HG03066 (cell line): ENCODE measurements at regions not wholly inside any gene's neighbourhood (a gene's known extent, or its start where the extent isn't known, plus 50 kb on each side); places are given as distances from the start of the nearest gene placed in this dataset.

Experiments
- ATAC-seq: cut with Tn5 transposase; IDR thresholded peaks from one replicate; pipeline ENCODE4 v1.9.1; 2021; ENCODE audit warnings: low read depth; ENCODE audit not compliant: unreplicated experiment

DNA sequence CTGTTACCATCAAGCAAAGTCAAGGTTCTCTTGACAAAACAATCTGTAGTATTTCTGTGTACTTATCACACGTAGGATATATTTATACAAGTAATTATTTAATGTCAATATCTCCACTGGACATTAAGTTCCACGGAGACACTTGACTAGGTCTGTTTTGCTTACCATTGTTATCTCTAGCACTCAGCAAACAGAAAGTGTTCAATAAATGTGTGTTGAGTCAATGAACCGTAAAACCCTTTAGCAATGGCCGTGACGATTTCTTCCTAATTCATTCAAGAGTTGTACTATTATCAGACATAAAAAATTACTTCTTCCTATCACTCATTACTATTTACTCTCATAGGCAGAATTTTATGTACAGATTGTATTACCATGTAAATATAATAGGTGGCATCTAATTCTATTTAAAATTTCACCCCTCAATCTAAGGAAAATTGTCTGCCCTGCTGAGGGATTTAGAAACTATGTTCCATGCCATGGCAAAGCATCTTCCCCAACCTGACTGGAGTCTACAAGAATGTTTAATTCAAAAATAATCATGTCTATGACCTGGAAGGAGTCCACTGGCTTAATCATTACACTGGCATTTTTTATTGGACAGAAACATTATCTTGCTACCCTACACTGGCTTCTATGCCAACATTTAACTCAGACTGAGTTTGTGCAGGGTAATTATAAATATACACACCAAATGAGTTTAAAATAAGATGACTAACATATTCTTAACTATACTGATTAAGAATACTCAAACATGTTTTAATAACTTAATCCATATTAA lies 301.9 kb downstream of the ZEB2 start:
- no peak for ATAC-seq

- ATAC-seq = peak; percentile 63
Observed at GRCh38 chr2:144215701-144216675, 303.9 kb downstream of the ZEB2 start.

DNA sequence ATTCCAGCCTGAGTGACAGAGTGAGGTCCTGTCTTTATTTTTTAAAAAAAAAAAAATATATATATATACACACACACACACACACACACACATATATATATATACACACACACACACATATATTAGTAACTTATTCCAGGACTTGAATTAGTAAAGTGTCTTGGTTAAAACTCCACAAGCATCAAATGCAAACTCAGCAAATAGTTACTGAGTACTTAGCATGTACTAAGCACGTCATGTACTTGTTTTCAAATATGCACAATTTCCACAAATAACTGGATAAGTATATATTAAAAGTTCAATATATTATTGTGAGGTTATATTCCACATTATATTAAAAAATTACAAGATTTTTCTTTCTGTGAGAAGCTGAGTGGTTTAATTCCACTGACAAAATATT lies 304.7 kb downstream of the ZEB2 start:
- no peak for ATAC-seq

DNA sequence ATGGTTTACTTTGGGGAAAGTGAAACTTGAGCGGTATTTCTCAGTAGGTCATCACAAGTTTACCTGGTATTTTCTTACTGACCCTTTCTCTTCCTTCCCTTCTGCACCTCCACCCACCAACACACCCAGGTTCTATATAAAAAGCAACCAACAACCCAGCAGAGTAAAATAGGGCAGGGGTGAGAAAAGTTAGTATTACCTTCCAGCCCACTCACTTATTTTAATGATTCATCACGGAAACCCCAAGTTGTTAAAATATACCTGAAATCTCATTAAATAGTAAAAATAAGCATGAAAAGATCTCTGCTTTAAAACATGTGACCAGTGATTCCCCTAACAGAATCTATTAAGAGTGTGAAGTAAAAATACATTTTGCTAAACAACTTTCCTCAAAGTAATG lies 306.1 kb downstream of the ZEB2 start:
- peak; percentile 94 for ATAC-seq

DNA sequence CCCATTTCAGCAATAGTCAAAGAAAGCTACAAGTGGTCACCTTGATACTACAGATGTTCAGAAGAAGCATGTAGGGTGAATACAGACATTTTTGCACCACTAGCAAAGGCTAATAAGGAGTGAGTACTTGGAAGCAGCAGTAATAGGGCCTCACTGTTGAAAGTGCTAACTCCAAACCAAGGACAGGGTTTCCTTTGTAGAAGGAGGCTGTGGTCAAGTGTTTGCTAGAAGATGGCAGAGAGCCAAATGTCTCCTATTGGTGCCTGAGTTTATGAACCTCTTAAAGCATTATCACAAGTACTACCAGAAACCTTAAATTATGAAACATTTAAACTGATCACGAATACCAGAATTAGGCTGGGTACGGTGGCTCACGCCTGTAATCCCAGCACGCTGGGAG lies 308.1 kb downstream of the ZEB2 start:
- no peak for ATAC-seq

DNA sequence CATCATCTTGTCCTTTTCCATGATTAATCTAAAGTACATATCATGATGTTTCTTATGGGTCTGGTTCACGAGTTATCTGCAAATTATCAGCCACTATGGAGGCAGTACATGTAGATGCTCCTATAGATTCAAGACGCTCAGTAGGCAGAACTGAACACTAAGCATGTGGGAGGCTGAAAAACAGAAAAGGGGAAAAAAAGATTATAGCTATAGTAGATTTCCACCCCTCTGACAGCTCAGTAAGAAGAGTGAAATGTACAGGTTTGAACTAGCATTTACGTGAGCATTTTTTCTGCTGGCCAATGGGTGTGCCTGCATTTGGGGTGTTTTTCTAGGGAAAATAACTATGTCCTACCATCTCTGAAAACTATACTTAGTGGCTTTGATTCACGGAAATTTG lies 308.9 kb downstream of the ZEB2 start:
- no peak for ATAC-seq

DNA sequence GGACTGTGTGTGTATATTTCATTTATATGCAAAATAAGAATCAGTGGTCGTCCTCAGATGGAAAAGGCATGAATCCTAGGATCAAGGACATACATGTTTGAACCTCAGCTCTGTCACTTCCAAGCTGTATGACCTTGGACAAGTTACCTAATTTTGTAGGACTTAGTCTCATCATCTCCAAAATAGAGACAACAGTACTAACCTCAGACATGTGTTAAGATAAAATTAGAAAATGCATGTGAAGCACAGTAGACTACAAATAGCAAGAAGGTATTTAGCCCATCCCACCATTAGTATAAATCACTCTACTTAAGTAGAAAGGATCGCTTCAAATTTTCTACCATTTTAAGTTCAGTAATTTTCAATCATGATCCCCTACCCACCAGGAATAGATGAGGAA lies 309.8 kb downstream of the ZEB2 start:
- ATAC-seq = no peak

DNA sequence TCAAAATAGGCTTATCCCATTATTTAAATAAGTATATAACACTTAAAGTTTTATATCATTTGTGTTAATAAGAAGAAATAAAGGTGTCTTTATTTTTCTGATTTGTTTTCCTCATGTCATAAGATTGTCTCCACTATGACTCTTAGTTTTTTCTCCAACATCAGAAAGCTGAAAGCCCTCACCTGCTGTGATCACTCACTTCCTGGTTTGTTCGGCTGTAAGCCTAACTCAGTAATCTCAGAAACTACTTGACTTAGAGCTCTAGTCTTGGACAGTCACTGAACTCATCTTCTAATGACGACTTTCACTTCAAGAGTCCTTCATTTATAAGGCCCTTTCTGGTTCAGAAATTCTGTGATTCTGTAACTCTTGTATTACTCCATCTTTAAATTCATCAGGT lies 311.0 kb downstream of the ZEB2 start:
- no peak for ATAC-seq

GRCh38 chr2:144206019-144206418 lies 313.9 kb downstream of the ZEB2 start:
- ATAC-seq = no peak

DNA sequence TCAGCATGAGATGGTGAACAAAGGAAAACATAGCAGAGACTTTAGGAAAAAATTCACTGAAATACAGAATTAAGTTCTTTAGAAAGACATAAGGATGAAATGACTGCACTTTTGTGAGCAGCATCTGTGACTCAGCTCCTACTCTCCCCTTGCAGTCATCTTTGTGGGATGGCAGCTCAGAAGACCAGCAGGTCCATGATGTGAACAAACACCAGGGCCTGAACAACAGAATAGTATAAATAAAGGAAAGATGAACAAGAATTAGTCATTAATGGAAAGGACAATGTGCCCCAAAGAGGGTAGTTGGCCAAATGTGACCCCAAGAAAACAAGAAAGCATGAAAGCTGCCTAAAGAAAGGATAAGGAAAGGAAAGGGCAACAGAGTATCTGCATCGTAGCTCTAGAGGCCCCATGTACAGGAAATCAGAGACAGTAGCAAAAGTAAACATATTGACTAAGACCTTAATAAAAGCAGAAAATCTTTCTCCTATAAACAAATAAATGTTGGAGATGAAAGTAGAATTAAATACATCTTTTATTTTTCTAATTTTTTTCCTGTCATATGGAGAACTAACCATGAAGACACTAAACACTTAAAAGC lies 318.0 kb downstream of the ZEB2 start:
- no peak for ATAC-seq

DNA sequence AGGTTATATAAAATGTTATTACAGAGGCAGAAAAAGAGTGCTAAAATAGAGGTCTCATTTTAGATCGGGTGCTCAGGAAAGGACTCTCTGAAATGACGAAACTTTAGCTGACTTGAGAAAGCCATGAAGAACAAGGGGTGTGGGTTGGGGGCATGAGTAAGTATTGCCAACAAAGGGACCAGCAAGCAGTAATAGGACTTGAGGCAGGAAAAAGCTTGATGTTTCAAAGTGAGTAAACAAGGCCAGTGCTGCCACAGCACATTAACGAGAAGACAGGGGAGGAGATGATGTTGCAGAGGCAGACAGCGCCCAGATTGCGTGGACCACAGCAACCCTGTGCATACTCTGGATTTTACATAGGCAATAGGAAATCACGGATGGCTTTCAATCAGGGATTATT lies 318.8 kb downstream of the ZEB2 start:
- ATAC-seq = no peak

DNA sequence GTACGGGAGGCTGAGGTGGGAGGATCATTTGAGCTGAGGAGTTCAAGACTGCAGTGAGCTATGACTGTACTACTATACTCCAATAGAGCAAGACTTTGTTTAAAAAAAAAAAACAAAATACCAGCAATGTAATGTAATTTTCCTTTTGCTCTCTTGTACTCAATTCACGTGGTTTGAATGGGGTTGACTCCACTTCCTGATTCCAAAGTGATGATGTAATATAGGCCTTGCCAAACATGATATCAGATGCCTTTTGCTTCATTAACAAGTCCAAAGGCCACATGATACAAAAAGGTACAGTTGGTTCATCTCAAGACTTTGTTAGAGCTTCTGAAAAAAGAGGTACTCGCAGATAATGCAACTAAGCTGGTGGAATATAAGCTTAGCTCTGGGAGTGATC lies 321.8 kb downstream of the ZEB2 start:
- no peak for ATAC-seq

DNA sequence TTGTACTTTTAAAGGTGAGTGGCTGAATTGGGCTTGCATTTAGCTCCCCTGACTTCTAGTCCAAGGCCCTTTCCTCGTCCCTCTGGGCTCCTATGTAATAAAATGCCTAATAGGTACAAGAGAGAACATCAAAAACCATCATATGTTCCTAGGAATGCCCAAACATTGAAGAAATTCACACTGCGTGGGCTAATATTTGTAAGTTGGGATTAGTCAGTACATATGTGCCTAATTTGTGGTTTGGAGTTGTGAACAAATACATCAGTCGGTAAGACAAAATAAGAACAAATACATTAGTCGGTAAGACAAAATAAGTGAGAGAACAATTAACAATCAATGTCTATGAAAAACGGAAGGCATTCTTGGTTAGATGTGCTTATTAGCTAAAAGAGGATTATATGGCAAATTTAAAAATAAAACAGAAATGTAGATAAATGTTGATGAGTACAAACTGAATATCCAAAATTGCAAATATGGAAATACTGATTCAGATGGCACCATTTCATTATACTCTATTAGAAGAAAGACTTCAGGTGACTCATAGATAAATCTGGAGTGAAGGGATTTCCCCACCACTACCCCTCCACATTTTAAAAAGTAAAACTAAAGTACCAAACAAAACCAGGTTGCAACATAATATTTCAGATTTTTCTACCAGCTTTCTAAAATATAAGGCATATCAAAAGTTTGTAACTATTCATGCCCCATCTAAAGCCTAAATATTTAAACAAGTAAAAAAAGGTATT lies 325.4 kb downstream of the ZEB2 start:
- ATAC-seq = no peak

DNA sequence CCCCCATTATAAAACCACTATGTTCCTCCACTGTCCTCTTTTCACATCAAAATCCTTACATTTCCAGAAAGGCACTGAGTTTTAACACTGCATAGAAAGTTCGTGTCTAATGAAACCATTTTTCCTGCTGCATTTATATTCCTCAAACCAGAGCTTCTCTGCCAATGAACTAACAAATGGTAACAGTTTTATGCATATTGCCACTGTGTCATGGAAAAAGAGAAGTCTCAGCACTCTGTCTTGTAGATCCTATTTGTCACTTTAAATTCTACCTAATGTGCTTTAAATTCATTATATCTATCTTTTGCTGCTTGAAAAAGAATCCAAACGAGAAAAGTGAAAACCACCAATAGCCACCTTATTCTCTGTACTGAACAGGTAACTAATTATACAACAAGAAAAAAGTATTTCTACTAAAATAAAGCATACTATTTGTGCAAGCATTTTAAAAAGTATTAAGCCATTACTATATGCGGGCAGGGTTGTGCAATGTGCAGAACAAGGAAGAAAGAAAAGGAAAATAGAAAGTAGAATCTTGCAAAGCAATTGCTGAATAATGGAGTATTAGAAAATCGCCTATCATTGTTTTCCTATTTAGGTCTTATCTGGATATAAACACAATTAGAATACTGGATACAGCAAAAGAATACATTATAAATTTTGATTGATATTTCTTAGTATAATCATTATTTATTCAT lies 328.9 kb downstream of the ZEB2 start:
- ATAC-seq = no peak

GRCh38 chr2:144183727-144184126 lies 336.2 kb downstream of the ZEB2 start:
- peak; percentile 97 for ATAC-seq

- ATAC-seq = no peak
Observed at GRCh38 chr2:144181001-144181400, 338.9 kb downstream of the ZEB2 start.

DNA sequence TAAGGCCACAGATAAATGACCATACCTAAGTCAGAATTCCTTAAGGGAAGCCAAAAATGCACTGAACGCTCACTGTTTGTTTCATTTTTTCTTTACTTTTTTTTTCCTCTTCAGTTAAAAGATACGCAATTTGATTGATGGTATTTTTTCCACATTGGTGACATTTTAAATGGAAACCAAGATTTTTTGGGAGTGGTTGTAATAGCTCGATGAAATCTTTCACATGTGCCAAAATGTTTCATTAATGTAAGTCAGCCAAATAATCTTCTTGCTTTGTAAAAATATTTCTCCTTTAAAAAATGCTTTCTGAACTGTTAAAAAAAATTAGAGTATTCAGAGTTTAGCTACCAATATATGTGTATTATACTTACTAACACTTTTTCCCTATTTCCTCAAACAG lies 339.8 kb downstream of the ZEB2 start:
- no peak for ATAC-seq

- no peak for ATAC-seq
Observed at GRCh38 chr2:144170179-144170578, 349.7 kb downstream of the ZEB2 start.

- no peak for ATAC-seq
Observed at GRCh38 chr2:144166743-144167142, 353.2 kb downstream of the ZEB2 start.
